Rectal smooth muscle tissue (tissue), 1 donor: ENCODE measurements at regions not wholly inside any gene's neighbourhood (a gene's known extent, or its start where the extent isn't known, plus 50 kb on each side); places are given as distances from the start of the nearest gene placed in this dataset.

Experiments
- H3K27ac ChIP-seq: one replicate; pipeline ENCODE4 v1.7.0; 2013; ENCODE audit warnings: low read depth, low read length, inconsistent platforms
- H3K27me3 ChIP-seq: one replicate; pipeline ENCODE4 v1.7.0; 2013; ENCODE audit warnings: low read length; ENCODE audit not compliant: control insufficient read depth, insufficient read depth
- H3K36me3 ChIP-seq: one replicate; pipeline ENCODE4 v1.7.0; 2013; ENCODE audit warnings: low read length; ENCODE audit not compliant: control insufficient read depth, insufficient read depth
- H3K4me1 ChIP-seq: one replicate; pipeline ENCODE4 v1.7.0; 2013; ENCODE audit warnings: low read length; ENCODE audit not compliant: control insufficient read depth, insufficient read depth
- H3K4me3 ChIP-seq: one replicate; pipeline ENCODE4 v1.7.0; 2013; ENCODE audit warnings: low read length
- H3K9ac ChIP-seq: one replicate; pipeline ENCODE4 v1.7.0; 2013; ENCODE audit warnings: low read length

DNA sequence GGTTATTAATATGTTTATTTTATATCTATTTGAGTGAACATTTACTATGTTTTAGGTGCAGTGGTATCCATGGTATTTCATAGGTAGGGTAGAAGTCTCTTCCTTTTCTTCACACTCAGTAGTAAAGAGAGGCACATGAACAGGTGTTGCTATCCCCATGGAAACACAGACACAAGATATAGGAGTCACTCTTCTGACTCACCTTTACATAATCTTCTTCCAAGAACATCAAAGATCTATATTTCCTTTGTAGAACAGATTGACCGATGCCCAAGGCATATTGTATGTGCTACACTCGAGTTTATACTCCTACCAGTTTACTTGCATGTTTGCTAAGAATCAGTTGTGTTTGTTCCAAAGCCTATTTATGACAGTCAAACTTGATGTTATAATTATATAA, 1997.4 kb downstream of the C4orf33 start:
- H3K27me3 ChIP-seq = no peaks in the 10 kb centered on the region
- H3K4me1 ChIP-seq = no peaks in the 10 kb centered on the region
- no peak overlapping the region for H3K27ac ChIP-seq
- no peaks in the 10 kb centered on the region for H3K36me3 ChIP-seq
- H3K4me3 ChIP-seq = no peak overlapping the region
- no peak overlapping the region for H3K9ac ChIP-seq

DNA sequence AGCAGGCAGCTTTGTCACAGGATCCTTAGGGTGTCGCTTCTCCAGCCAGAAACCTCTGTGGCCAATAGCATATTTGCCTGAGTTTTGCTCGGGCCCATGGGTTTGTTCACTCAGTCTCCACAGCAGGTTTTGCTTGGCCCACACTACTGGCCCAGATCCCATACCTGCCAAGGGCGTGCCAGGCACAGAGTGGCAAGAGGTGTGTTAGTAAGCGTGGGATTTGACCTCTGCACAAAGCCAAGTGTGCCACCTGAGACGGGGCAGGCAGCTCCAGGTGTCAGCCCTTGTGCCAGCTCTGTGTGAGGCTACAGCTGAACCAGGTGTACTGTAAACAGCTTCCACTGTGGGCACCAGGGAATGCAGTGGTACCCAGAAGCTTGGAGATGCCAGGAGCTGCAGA, 2003.0 kb downstream of the C4orf33 start:
- Histone ChIP-seq H3K27me3 (no peaks in the 10 kb centered on the region), H3K4me3 (no peak overlapping the region), H3K27ac (no peak overlapping the region), H3K36me3 (no peaks in the 10 kb centered on the region), H3K9ac (no peak overlapping the region), H3K4me1 (no peaks in the 10 kb centered on the region)

DNA sequence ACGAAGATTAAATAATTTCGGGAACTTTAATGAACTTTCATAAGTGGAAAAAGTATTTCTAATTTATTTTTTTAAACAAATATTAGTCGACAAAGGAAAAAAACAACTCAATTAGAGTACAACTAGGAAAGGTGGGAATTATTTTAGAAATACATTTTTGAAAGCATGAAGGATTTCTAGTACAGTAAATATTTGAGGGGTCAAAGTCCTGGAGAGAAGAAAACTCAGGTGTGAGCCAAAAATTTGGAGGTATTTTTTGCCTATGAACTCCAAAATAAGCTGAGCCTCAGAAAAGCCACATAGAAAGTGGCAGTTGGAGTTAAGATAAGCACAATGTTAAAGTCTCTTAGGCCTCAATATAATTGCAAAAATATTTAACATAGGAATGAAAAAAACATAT, 2017.3 kb downstream of the C4orf33 start:
- H3K27ac ChIP-seq = no peak overlapping the region
- H3K4me1 ChIP-seq = no peaks in the 10 kb centered on the region
- H3K36me3 ChIP-seq = no peaks in the 10 kb centered on the region
- H3K27me3 ChIP-seq = no peaks in the 10 kb centered on the region
- no peak overlapping the region for H3K4me3 ChIP-seq
- no peak overlapping the region for H3K9ac ChIP-seq

DNA sequence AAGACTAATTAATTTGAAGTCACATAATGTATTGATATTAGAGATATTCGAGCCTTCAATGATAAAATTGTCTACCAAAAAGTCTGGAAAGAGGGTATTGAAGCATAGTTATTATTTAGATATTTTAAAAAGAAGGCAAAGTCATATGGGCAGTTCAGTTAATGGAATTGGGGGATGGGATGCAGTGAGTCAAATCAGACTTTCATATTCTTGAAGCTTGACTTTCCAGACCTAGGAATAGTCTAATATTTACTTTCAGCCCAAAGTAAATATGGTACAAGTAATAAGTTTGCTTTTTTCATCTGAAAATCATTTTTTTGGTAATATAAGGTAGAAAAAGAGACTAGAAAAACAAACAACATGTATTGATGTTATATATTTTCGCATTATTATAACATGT, 2017.8 kb downstream of the C4orf33 start:
- Histone ChIP-seq H3K36me3 (no peaks in the 10 kb centered on the region), H3K27ac (no peak overlapping the region), H3K9ac (no peak overlapping the region), H3K4me1 (no peaks in the 10 kb centered on the region), H3K27me3 (no peaks in the 10 kb centered on the region), H3K4me3 (no peak overlapping the region)

DNA sequence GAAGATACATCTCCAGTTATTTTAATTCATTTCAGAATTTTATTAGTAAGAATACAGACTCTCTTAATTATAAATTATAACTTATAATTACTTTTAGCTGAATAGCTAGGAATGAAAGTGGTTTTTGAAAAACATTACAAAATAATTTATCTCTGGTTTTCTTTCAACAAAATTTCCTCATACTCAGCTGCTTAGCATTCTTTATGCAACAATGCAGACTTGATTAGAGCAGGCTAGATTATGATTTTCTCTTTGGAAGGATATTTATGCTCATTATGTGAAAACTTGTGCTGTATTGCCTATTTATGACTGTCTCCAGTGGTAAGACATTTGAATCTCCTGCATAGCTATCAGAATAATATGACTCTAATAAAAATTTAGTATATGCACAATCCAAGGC, 2023.7 kb downstream of the C4orf33 start:
- no peak overlapping the region for H3K4me3 ChIP-seq
- no peak overlapping the region for H3K27ac ChIP-seq
- no peak overlapping the region for H3K9ac ChIP-seq
- no peaks in the 10 kb centered on the region for H3K4me1 ChIP-seq
- no peaks in the 10 kb centered on the region for H3K27me3 ChIP-seq
- H3K36me3 ChIP-seq = no peaks in the 10 kb centered on the region

DNA sequence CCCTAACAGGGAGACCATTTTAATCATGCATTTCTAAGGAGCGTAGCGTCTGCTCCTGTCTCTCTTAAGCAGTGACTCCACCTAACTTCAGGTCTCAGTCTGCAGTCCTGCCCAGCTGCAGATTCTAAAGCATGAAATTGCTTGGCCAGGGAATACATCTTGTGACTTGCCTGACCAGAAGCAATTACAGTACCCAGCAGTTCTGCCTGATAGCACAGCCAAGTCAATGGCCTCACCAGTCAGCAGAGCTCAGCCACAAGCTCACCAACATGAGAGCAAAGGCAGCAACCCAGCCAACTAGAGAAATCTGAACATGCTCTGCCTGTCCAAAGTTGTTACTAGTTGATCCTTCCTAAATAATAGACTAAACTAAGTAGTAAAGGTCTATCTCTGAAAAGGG, 2011.9 kb upstream of the PCDH10 start:
- Histone ChIP-seq H3K4me1 (no peaks in the 10 kb centered on the region), H3K4me3 (no peak overlapping the region), H3K9ac (no peak overlapping the region), H3K36me3 (no peaks in the 10 kb centered on the region), H3K27ac (no peak overlapping the region), H3K27me3 (no peaks in the 10 kb centered on the region)

DNA sequence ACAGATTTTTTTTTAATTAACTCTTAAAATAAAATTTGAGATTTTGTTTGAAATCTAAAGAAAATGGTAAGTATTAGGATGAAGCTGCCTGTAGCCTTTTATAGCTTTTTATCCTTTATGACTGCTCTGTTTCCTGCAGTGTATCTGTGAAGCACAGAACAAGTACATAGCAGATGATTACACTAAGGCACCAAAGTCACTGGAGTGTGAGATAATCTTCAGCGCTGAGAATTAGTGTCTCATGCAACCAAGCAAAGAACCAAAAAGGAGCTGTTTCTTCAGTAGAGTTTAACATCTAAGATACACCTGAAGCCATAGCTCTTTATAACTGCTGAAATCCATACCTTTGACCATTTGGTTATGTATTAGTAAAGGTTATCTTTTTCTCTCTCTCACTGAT, 1989.8 kb upstream of the PCDH10 start:
- H3K4me1 ChIP-seq = no peaks in the 10 kb centered on the region
- H3K27me3 ChIP-seq = no peaks in the 10 kb centered on the region
- H3K9ac ChIP-seq = no peak overlapping the region
- no peaks in the 10 kb centered on the region for H3K36me3 ChIP-seq
- no peak overlapping the region for H3K4me3 ChIP-seq
- no peak overlapping the region for H3K27ac ChIP-seq

DNA sequence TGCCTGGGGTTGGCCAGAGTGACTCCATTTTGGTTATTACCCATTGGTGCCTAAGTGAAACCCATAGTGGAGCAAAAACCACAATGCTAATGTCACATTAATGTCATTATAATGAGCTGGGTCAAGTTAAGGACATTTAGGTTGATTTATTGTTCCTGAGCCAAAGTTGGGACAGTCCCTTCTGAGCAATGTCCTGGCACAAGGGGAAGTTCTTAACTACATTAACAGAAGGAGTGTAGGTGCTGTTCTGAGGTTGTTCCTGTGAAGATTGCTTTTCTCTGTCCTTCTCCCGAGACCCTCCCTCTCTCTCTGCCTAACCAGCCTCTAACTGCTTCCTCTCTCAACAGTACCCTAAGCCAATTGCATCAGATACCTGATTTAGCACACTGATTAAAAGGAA, 1956.8 kb upstream of the PCDH10 start:
- Histone ChIP-seq H3K36me3 (no peaks in the 10 kb centered on the region), H3K4me3 (no peak overlapping the region), H3K27ac (no peak overlapping the region), H3K27me3 (no peaks in the 10 kb centered on the region), H3K4me1 (no peaks in the 10 kb centered on the region), H3K9ac (no peak overlapping the region)

DNA sequence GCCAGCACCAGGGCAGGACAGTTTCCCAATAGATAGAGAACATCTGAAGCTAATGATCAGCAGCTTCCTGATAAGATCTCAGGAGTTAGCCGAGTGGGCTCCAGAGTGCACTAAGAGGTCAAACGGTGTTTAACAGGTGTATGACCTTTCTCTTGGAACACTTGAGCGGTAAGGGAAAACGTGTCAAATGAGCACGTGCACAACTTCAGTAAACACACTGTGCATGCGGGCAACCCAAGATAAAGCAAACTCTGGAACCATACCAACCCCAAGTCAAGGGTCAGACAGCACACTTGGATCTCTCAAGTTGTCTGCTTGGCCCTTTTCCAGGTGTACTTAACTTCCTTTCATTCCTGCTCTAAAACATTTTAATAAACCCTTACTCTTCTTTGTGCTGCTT, 1941.5 kb upstream of the PCDH10 start:
- Histone ChIP-seq H3K27me3 (no peaks in the 10 kb centered on the region), H3K27ac (no peak overlapping the region), H3K36me3 (no peaks in the 10 kb centered on the region), H3K9ac (no peak overlapping the region), H3K4me3 (no peak overlapping the region), H3K4me1 (no peaks in the 10 kb centered on the region)

DNA sequence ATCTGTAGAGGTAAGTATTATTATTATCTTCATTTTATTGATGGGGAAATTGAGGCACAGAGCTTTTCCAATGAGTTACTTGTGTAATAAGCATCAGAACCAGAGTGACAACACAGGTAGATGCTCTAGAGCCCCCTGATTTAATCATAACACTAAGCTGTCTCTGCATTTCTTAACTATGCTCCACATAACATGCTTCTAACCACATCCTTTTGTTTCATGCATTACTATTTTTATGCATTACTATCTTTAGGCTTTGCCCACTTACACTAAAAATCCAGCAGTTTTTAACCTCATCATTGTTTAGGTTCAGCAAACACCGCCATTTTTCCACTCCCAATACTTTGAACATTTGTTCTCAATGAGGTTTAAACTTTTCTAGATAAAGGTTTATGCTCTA, 1900.8 kb upstream of the PCDH10 start:
- Histone ChIP-seq H3K27ac (no peak overlapping the region), H3K4me1 (no peaks in the 10 kb centered on the region), H3K9ac (no peak overlapping the region), H3K36me3 (no peaks in the 10 kb centered on the region), H3K27me3 (no peaks in the 10 kb centered on the region), H3K4me3 (no peak overlapping the region)

DNA sequence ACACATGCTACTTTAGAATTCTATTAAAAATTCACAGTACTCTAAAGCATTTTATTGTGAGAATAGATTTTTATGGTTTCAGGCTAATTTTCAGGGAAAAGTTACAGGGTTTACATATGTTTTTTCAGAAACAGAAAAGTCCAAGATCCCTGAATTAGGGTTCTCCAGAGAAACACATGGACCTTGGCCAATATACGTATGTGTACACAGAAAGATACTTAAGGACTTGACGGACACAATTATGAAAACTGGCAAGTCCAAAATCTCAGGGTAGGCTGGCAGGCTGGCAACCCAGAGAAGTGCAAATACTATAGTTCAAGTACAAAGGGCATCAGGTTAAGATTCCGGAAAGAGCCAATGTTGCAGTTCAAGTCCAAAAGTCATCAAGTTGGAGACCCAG, 1897.8 kb upstream of the PCDH10 start:
- no peak overlapping the region for H3K4me3 ChIP-seq
- no peaks in the 10 kb centered on the region for H3K36me3 ChIP-seq
- H3K27ac ChIP-seq = no peak overlapping the region
- no peaks in the 10 kb centered on the region for H3K4me1 ChIP-seq
- no peak overlapping the region for H3K9ac ChIP-seq
- H3K27me3 ChIP-seq = no peaks in the 10 kb centered on the region

DNA sequence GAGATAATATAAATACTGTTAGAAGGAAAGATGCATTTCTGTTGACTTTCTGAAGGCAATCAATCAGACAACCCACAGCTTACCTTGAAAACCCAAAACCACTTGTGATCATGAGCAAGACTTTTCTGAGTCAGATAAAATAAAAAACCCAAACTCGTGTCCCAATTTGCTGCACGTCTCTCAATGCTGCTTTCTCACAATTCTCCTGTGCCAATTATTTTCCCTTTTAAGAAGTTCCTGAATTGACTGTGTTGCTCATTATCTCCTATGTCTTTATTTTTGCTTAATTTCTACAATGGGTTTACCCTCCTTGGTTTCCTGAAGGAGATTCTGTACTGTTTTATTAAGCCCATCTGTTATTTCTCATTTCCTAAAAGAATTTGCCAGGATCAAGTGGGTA, 1891.9 kb upstream of the PCDH10 start:
- H3K4me1 ChIP-seq = no peaks in the 10 kb centered on the region
- no peaks in the 10 kb centered on the region for H3K27me3 ChIP-seq
- H3K9ac ChIP-seq = no peak overlapping the region
- no peaks in the 10 kb centered on the region for H3K36me3 ChIP-seq
- H3K4me3 ChIP-seq = no peak overlapping the region
- no peak overlapping the region for H3K27ac ChIP-seq

DNA sequence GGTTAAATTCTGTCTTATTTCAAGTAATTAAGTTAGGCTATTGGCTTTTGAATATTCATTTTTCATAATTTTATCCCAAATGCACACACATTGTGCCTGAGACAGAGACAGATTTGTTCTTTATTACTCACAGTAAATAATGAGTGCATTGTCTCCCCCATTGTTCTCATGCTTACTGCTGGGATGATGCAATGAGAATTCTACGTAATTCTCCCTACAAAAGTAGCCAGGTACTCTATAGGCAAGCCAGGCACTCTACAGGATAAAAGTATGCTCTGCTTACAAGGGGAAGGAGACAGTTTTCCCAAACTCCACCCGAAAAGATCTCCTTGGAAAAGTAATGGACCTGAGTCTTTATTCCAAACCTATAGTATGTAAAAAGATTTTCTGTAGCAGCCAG, 1890.7 kb upstream of the PCDH10 start:
- Histone ChIP-seq H3K9ac (no peak overlapping the region), H3K36me3 (no peaks in the 10 kb centered on the region), H3K27me3 (no peaks in the 10 kb centered on the region), H3K4me3 (no peak overlapping the region), H3K4me1 (no peaks in the 10 kb centered on the region), H3K27ac (no peak overlapping the region)

DNA sequence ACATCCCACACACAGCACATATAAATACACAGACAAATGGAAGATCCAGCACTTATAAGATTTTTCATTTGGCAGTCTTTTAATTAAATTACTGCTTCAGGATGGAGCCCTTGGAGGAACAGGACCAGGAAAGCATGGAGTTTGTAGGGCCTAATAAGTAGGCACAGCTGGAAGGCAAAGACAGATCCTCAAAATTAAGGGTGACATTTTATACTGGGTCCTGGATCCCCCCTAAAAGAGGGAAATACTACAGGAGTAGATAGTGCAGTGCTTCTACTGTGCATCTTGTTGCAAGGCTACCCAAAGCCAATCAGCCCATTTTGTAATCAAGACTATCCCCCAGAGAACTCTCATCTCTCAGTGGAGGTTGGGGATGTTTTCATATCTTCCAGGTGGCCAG, 1860.7 kb upstream of the PCDH10 start:
- H3K27me3 ChIP-seq = no peaks in the 10 kb centered on the region
- H3K9ac ChIP-seq = no peak overlapping the region
- H3K4me1 ChIP-seq = no peaks in the 10 kb centered on the region
- no peaks in the 10 kb centered on the region for H3K36me3 ChIP-seq
- no peak overlapping the region for H3K27ac ChIP-seq
- H3K4me3 ChIP-seq = no peak overlapping the region
